Activated effector memory CD4-positive, alpha-beta T cell treated with Interleukin-2 at 50 U/mL for 16 hours (primary cell): ENCODE measurements at regions not wholly inside any gene's neighbourhood (a gene's known extent, or its start where the extent isn't known, plus 50 kb on each side); places are given as distances from the start of the nearest gene placed in this dataset.

Experiments
- DNase-seq: peaks from one replicate; pipeline ENCODE4 v3.0.0-alpha.2; 2020

DNA sequence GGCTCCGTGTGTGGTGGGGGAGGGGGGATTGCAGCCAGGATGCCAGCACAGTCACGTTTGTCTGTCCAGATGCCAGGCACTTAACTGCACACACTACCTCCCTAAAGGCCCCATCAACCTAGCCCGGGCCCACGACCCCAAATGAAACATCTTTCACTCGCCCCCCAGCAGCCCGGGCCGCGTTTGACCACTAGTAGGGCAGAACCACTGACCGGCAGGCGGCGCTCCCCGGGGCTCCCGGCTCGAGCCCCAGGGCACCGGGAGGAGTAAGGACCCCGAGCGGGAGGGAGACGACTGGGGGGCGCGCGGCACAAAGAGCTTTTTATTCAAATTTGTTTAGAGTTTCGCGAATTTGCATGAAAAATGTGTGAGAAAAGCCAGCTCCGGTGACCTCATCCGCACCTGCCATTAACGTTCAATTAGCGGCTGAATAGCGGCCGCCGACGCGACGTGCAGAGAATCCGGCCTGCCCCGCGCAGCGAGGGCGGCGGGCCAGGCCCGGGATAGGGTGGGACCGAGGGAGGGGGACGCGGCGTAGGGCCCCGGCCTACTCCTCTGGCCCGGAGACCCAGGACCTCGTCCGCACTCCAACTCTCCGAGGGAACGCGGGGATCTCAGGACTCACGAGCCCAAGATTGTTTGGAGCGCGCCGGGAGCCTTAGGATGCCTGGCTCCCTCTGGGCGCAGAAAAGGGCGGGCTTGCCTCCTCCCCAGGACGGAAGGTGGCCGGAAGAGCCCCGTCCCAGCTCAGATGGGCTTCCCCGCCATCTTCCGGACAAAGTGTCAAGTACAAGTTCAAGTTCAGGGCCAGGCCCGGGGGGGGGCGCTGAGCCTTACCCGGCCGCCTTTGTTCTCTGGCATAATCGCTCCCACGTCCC, 64.9 kb upstream of the POLG start:
- no peak for DNase-seq

DNA sequence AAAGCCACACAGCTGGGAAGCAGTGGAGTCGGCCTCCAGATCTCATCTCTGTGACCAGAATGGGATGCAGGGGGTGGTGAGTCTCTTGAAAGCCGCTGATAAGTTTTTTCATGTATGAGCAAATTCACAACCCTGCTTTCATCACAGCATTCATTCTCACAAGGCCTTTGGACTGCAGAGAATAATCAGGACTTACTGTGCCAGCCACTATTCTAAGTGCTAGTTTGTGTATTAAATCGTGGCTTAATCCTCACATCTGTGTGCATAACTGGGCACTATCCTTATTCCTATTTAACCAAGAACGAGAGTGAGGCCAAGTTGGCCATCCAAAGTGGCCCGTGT, 64.2 kb upstream of the POLG start:
- DNase-seq = no peak

- DNase-seq = no peak
Observed at GRCh38 chr15:89397653-89398023, 63.0 kb upstream of the POLG start.

GRCh38 chr15:89396723-89397652, 62.4 kb upstream of the POLG start:
- DNase-seq = no peak

GRCh38 chr15:89395996-89396395, 61.4 kb upstream of the POLG start:
- DNase-seq = no peak

DNA sequence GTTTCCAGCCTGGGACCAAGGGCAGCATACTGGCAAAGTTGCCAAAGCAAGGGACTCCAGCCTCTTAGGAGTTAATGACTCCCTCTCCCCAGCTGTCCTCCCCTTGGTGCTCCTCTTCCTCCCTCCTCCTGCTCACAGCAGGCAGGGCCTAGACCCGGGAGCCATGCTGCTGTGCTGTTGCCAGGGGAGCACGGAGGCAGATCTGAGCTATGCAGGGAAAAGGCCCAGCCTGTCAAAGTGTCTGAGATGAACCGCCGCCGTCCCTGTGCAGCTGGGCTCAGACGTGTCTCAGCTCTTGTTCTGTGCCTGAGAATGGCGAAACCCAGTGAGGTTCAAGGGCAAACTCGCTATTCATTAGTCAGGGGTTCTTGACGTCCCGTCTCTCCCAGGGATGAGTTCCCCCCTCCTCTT, 60.8 kb upstream of the POLG start:
- no peak for DNase-seq

GRCh38 chr15:89395031-89395430, 60.4 kb upstream of the POLG start:
- no peak for DNase-seq

DNA sequence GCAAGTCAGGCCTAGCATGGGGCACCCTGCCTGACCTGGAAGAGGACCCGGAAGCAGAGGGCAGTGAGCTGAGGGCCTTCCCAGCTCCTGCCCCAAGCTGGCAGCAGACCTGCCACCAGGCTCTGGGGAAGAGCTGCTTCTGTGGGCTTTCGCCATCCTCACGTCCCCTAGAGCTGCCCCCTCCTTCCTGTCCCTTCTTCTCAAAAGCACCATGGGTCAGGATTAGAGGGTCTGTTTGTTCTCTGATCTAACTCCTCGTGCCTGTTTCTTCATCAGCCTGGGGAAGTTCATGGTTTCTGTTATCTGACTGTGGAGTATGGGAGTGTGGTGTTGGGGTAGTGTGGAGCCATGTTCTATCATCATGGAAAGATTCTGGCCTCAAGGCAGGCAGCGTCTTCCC, 58.4 kb upstream of the POLG start:
- DNase-seq = no peak

- DNase-seq = no peak
Observed at GRCh38 chr15:89391685-89392257, 57.1 kb upstream of the POLG start.

GRCh38 chr15:89389841-89390603, 55.4 kb upstream of the POLG start:
- no peak for DNase-seq

- DNase-seq = no peak
Observed at GRCh38 chr15:89387140-89387903, 52.7 kb upstream of the POLG start.

- DNase-seq = no peak
Observed at GRCh38 chr15:89385596-89386331, 51.1 kb upstream of the POLG start.
